ENCODE measurements at regions not wholly inside any gene's neighbourhood (a gene's known extent, or its start where the extent isn't known, plus 50 kb on each side); places are given as distances from the start of the nearest gene placed in this dataset.
A peak's percentile ranks its signal among the peaks of the same experiment; 100 is the strongest.

DNA sequence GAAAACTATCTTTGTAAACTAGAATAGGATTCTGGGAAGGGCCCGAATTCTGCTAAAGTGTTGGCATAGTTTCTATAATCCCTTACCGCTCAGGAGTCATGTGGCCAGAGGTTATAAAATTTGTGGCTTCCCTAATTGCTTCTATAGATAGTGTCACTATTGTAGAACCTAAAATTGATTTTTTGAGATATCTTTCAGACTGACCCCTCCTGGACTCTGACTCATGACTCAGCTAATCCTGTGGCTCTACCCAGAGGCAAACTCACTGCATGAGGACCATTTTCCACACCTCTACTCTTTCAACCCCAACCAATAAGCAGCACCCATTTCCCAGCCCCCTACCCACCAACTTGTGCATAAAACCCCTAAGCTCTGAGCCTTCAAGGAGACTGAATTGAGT lies 61.8 kb upstream of the PRSS23 start:
- H3K9me3 ChIP-seq (ENCODE audit: control insufficient read depth in 4 of 4, low read length in 3 of 4): no peaks in the 10 kb centered on the region
- H3K4me1 ChIP-seq (ENCODE audit: control insufficient read depth in 4 of 4, insufficient read depth in 4 of 4, low read length in 3 of 4): peaks cover 0 to 1% (median 0%) of the 10 kb centered on the region in 4 donors
- H3K9ac ChIP-seq (ENCODE audit: low read depth in 1 of 2, low read length in 2 of 2): no peak overlapping the region
- no peaks in the 10 kb centered on the region for H3K27me3 ChIP-seq (ENCODE audit: control insufficient read depth in 4 of 4, insufficient read depth in 4 of 4, low read length in 3 of 4)
- TF ChIP-seq HNF4A (conservative IDR thresholded peaks at IDR 0.05): peak; percentile 65
- TF ChIP-seq, protein P1, sequence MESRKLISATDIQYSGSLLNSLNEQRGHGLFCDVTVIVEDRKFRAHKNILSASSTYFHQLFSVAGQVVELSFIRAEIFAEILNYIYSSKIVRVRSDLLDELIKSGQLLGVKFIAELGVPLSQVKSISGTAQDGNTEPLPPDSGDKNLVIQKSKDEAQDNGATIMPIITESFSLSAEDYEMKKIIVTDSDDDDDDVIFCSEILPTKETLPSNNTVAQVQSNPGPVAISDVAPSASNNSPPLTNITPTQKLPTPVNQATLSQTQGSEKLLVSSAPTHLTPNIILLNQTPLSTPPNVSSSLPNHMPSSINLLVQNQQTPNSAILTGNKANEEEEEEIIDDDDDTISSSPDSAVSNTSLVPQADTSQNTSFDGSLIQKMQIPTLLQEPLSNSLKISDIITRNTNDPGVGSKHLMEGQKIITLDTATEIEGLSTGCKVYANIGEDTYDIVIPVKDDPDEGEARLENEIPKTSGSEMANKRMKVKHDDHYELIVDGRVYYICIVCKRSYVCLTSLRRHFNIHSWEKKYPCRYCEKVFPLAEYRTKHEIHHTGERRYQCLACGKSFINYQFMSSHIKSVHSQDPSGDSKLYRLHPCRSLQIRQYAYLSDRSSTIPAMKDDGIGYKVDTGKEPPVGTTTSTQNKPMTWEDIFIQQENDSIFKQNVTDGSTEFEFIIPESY (IDR thresholded peaks at IDR 0.05): no peak
- H3K27ac ChIP-seq (ENCODE audit: low read depth in 1 of 2, low read length in 2 of 2): no peak overlapping the region
- no peak for DNase-seq (ENCODE audit: low spot score)
- no peaks in the 10 kb centered on the region for H3K36me3 ChIP-seq (ENCODE audit: control insufficient read depth in 4 of 4, insufficient read depth in 3 of 4, low read depth in 1 of 4, low read length in 3 of 4)
- 91% methylated on average over 2 of the region's 2 CpGs for WGBS
- no peak overlapping the region for H3K4me3 ChIP-seq (ENCODE audit: low read depth in 1 of 3, low read length in 3 of 3)

DNA sequence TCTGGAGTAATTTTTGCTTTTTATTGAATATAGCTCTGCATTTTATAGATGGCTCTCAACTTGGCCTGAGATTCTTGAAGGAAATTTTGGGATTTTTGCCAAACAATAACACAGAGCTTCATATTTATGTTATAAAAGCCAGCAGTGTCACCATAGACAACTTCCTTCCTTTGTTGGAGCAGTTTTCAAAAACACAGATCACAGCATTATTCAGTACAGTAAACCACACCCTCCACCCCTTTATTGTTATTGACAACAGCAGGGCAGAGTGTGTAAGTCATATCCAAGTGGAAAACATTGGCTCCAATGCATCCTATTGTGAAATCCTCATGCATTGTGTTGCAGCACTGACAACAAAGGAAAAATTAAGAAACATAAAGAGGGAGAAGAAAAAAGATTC lies 62.6 kb upstream of the PRSS23 start:
- TF ChIP-seq, protein P2, sequence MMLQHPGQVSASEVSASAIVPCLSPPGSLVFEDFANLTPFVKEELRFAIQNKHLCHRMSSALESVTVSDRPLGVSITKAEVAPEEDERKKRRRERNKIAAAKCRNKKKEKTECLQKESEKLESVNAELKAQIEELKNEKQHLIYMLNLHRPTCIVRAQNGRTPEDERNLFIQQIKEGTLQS (IDR thresholded peaks at IDR 0.05): no peak
- no peak for TF ChIP-seq JUND (IDR thresholded peaks at IDR 0.05)
- DNase-seq (ENCODE audit: low spot score): no peak
- H3K9me3 ChIP-seq (ENCODE audit: control insufficient read depth in 4 of 4, low read length in 3 of 4): no peaks in the 10 kb centered on the region
- no peak overlapping the region for H3K27ac ChIP-seq (ENCODE audit: low read depth in 1 of 2, low read length in 2 of 2)
- H3K36me3 ChIP-seq (ENCODE audit: control insufficient read depth in 4 of 4, insufficient read depth in 3 of 4, low read depth in 1 of 4, low read length in 3 of 4): no peaks in the 10 kb centered on the region
- H3K9ac ChIP-seq (ENCODE audit: low read depth in 1 of 2, low read length in 2 of 2): no peak overlapping the region
- H3K27me3 ChIP-seq (ENCODE audit: control insufficient read depth in 4 of 4, insufficient read depth in 4 of 4, low read length in 3 of 4): no peaks in the 10 kb centered on the region
- H3K4me3 ChIP-seq (ENCODE audit: low read depth in 1 of 3, low read length in 3 of 3): no peak overlapping the region
- H3K4me1 ChIP-seq (ENCODE audit: control insufficient read depth in 4 of 4, insufficient read depth in 4 of 4, low read length in 3 of 4): peaks cover 0 to 1% (median 0%) of the 10 kb centered on the region in 4 donors

DNA sequence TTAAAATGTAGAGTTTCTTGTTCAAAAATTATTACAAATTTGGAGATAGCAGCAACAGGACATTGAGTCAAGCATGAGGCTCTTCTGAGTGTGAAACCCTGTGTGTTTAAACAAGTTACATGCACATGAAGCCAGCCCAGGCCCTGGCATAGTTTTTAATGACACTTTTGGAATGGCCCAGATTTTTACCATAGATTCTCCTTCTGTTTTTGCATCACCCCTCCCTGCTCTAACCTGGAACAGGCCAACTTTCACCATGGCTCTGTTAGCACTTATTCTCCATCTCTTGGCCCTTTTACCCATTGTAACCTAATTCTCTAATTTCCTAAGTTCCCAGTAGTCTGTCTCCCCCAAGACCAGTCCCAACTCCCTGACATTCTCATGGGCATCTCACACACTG lies 63.1 kb upstream of the PRSS23 start:
- Histone ChIP-seq H3K4me1 (ENCODE audit: control insufficient read depth in 4 of 4, insufficient read depth in 4 of 4, low read length in 3 of 4) (peaks cover 0 to 1% (median 0%) of the 10 kb centered on the region in 4 donors), H3K36me3 (ENCODE audit: control insufficient read depth in 4 of 4, insufficient read depth in 3 of 4, low read depth in 1 of 4, low read length in 3 of 4) (no peaks in the 10 kb centered on the region), H3K9me3 (ENCODE audit: control insufficient read depth in 4 of 4, low read length in 3 of 4) (no peaks in the 10 kb centered on the region), H3K27me3 (ENCODE audit: control insufficient read depth in 4 of 4, insufficient read depth in 4 of 4, low read length in 3 of 4) (no peaks in the 10 kb centered on the region), H3K27ac (ENCODE audit: low read depth in 1 of 2, low read length in 2 of 2) (no peak overlapping the region), H3K4me3 (ENCODE audit: low read depth in 1 of 3, low read length in 3 of 3) (no peak overlapping the region), H3K9ac (ENCODE audit: low read depth in 1 of 2, low read length in 2 of 2) (no peak overlapping the region)
- no peak for DNase-seq (ENCODE audit: low spot score)
- TF ChIP-seq, protein P2 (IDR thresholded peaks at IDR 0.05): no peak

DNA sequence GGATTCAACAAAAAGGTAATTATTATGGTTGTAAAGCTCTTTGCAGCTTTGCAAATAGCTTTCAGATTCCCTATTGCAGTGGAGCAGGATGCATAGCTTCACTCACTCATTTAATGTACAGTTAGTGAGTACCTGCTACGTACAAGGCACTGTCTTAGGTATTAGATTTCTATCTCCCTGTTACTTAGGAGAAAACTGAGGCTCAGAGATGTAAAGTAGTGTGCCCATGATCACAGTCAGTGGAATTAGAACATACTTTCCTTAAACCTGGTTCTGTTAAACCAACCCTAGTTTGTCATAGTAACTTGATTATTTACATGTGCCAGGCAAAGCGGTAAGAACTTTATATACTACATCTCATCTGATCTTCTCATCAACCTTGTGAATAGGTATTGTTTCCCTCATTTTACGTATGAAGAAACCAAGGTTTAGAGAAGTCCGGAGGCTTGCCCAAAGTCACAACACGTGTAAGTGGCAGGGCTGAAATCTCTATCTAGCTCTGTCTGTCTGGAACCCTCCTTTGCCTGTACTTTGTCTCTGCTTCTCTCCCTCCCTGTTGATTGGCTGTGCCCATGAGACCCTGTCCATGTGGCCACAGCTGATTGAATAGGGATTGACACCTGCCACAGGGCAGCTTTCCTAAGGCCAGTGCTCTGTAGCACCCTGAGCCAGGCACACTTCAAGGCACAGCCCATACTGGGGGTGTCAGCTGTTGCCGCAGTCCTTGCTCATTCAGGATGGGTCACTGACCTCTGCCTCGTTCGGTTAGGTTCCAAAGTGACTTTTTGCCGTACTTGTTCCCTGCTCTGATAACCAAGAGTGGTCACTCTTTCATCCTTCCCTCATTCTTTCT lies 63.8 kb upstream of the PRSS23 start:
- no peaks in the 10 kb centered on the region for H3K9me3 ChIP-seq (ENCODE audit: control insufficient read depth in 4 of 4, low read length in 3 of 4)
- TF ChIP-seq HNF4G (IDR thresholded peaks at IDR 0.05) (no peak), FOXA2 (IDR thresholded peaks at IDR 0.05) (no peak), TAF1 (conservative IDR thresholded peaks at IDR 0.05) (no peak), SP1 (IDR thresholded peaks at IDR 0.05) (no peak)
- peaks cover 0 to 1% (median 0%) of the 10 kb centered on the region in 4 donors for H3K4me1 ChIP-seq (ENCODE audit: control insufficient read depth in 4 of 4, insufficient read depth in 4 of 4, low read length in 3 of 4)
- no peaks in the 10 kb centered on the region for H3K36me3 ChIP-seq (ENCODE audit: control insufficient read depth in 4 of 4, insufficient read depth in 3 of 4, low read depth in 1 of 4, low read length in 3 of 4)
- no peak overlapping the region for H3K27ac ChIP-seq (ENCODE audit: low read depth in 1 of 2, low read length in 2 of 2)
- no peak overlapping the region for H3K9ac ChIP-seq (ENCODE audit: low read depth in 1 of 2, low read length in 2 of 2)
- 88% methylated on average over 9 of the region's 9 CpGs for WGBS
- no peaks in the 10 kb centered on the region for H3K27me3 ChIP-seq (ENCODE audit: control insufficient read depth in 4 of 4, insufficient read depth in 4 of 4, low read length in 3 of 4)
- no peak overlapping the region for H3K4me3 ChIP-seq (ENCODE audit: low read depth in 1 of 3, low read length in 3 of 3)
- no peak for DNase-seq (ENCODE audit: low spot score)

Data from liver (tissue), 7 donors.